Transverse colon (tissue), 4 donors: ENCODE measurements at regions not wholly inside any gene's neighbourhood (a gene's known extent, or its start where the extent isn't known, plus 50 kb on each side); places are given as distances from the start of the nearest gene placed in this dataset.

Experiments used
- DNase-seq: peaks from one replicate; pipeline ENCODE4 v3.0.0-alpha.2; 2019
- H3K27ac ChIP-seq, 4 donors: fragments of 200-600 bp; sonication (generic); 2 replicates each; pipeline ENCODE4 v1.5.1; 2016 to 2018; ENCODE audit warnings: inconsistent platforms in 4 of 4
- H3K27me3 ChIP-seq: fragments of 200-600 bp; sonication (generic); 2 replicates; pipeline ENCODE4 v1.5.1; 2017; ENCODE audit warnings: inconsistent platforms
- H3K36me3 ChIP-seq, 4 donors: fragments of 200-600 bp; sonication (generic); 2 replicates each; pipeline ENCODE4 v1.5.1; 2017 to 2019; ENCODE audit warnings: inconsistent platforms in 4 of 4
- H3K4me1 ChIP-seq, 4 donors: fragments of 200-600 bp; sonication (generic); 2 replicates each; pipeline ENCODE4 v1.5.1; 2017 to 2020; ENCODE audit warnings: inconsistent platforms in 4 of 4
- H3K4me3 ChIP-seq, 4 donors: fragments of 200-600 bp; sonication (generic); 1 replicate in 1 of 4; 2 replicates in 3 of 4; pipeline versions ENCODE4 v1.5.1 to v1.6.1; 2017 to 2019; ENCODE audit warnings: inconsistent platforms in 4 of 4
- H3K9me3 ChIP-seq, 2 donors: fragments of 200-600 bp; sonication (generic); 2 replicates each; pipeline ENCODE4 v1.5.1; 2017 to 2019; ENCODE audit warnings: inconsistent platforms in 2 of 2
- EP300 ChIP-seq: sonication (generic); formaldehyde crosslinking; IDR thresholded peaks from one replicate; pipeline ENCODE4 v1.6.1; 2017; ENCODE audit warnings: antibody characterized with exemption, low read depth
- POLR2A ChIP-seq: fragments of 450-650 bp; IDR thresholded peaks from one replicate; pipeline ENCODE4 v1.6.1; 2016; ENCODE audit warnings: antibody characterized with exemption, mild to moderate bottlenecking, moderate library complexity
- POLR2AphosphoS5 ChIP-seq, 3 donors: sonication (generic); formaldehyde crosslinking; IDR thresholded peaks; one replicate each; pipeline ENCODE4 v1.6.1; 2016; ENCODE audit warnings: antibody characterized with exemption in 3 of 3
- WGBS, 2 donors: methylation state at CpG; one replicate each; pipeline ENCODE4 v1.1.5; 2018; ENCODE audit warnings: low coverage in 1 of 2; 5-methylcytosine and 5-hydroxymethylcytosine counted together
- in situ Hi-C, 4 donors: fragments of 200-750 bp; cut with MboI; loops; one replicate each; pipeline versions ENCODE4 v1.15.0 to v1.15.1; 2017; ENCODE audit warnings: low sequenced_read_pairs in 3 of 4, low pct_ligation_motif_present in 1 of 4, low pct_unique_long_range_greater_than_20kb in 1 of 4
- intact Hi-C: fragments of 100-400 bp; cut with DNase I; formaldehyde crosslinking; loops from one replicate; pipeline ENCODE4 v1.15.1; 2023; ENCODE audit warnings: low total_unique reads
- TF ChIP-seq, protein P1 (sequence below), 5 experiments: fragments of 200-600 bp in 3 of 5; fragments of 450-650 bp in 2 of 5; sonication (generic) in 3 of 5; IDR thresholded peaks; 1 replicate in 2 of 5; 2 replicates in 3 of 5; pipeline ENCODE4 v1.5.1; 2016 to 2017; ENCODE audit warnings: antibody characterized with exemption in 5 of 5, inconsistent platforms in 3 of 5, mild to moderate bottlenecking in 2 of 5, moderate library complexity in 1 of 5

DNA sequence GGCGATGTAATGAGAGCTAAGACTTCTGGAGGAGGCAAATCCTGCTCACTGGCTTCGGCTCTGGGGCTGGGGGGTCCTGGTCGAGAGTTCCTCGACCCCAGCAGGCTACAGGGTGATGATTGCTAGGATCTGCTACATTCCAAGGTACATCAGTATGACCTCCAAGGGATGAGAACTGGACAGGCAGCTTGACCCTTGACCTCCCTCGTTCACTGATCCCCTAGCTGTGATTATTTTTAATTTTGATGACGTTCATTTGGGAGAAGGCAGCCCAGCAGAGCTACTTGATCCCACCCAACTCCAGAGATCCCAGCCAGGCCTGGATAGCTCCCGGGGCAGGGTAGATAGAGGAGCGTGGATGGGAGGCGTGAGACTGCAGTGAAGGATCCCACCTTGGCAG is 242.3 kb downstream of the MAF start:
- Histone ChIP-seq H3K27me3 (no peaks in the 10 kb centered on the region), H3K4me3 (no peak overlapping the region), H3K36me3 (no peaks in the 10 kb centered on the region), H3K27ac (no peak overlapping the region), H3K4me1 (no peaks in the 10 kb centered on the region), H3K9me3 (no peaks in the 10 kb centered on the region)
- DNase-seq, result no peak
- in situ Hi-C loops (no loop called here), intact Hi-C loops (no loop called here)
- TF ChIP-seq POLR2A, result no peak
- TF ChIP-seq, protein P1, sequence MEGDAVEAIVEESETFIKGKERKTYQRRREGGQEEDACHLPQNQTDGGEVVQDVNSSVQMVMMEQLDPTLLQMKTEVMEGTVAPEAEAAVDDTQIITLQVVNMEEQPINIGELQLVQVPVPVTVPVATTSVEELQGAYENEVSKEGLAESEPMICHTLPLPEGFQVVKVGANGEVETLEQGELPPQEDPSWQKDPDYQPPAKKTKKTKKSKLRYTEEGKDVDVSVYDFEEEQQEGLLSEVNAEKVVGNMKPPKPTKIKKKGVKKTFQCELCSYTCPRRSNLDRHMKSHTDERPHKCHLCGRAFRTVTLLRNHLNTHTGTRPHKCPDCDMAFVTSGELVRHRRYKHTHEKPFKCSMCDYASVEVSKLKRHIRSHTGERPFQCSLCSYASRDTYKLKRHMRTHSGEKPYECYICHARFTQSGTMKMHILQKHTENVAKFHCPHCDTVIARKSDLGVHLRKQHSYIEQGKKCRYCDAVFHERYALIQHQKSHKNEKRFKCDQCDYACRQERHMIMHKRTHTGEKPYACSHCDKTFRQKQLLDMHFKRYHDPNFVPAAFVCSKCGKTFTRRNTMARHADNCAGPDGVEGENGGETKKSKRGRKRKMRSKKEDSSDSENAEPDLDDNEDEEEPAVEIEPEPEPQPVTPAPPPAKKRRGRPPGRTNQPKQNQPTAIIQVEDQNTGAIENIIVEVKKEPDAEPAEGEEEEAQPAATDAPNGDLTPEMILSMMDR (IDR thresholded peaks at IDR 0.05), result no peak
- no peak for TF ChIP-seq EP300
- TF ChIP-seq POLR2AphosphoS5 (IDR thresholded peaks at IDR 0.05), result no peak
- WGBS, 2 donors, result 86% methylated on average over 9 of the region's 9 CpGs; no CpG with 5 or more reads in 1 of the 2 donors

DNA sequence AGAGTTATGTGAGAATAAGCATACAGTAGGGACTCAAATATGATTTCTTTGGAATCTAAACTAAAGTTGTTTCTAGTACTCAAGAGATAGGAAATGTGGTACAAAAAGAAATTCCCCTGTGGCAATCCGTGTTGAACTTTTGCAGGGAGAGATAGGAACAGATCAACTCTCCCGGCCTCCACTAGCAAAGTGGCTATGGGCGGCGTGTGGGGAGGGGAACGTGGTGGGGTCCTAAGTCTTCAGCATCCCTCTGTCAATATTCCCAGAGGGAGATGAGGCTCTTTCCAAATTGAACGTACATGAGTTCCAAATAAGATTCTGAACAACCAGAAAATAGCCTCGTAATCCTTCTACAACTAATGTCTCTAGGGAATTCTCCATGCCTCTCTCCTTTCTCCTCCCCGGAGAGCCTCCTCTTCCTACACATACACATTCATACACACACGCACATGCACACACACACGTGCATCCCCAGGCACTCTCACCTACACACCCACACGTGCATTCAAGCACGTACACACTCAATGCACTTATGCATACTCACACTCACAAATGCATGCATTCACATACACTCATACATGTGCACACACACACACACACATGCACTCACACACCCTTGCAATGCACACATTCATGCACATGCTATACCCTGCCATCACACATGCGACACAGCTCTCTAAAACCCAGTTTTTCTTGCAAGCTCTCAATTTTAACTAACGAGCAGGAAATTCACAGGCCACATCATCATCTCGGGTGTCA is 244.8 kb downstream of the MAF start:
- intact Hi-C loops, result no loop called here
- 81 to 87% methylated on average over 11 to 15 of the region's 15 CpGs for WGBS, 2 donors
- Histone ChIP-seq H3K4me1 (no peaks in the 10 kb centered on the region), H3K4me3 (no peak overlapping the region), H3K27ac (no peak overlapping the region), H3K9me3 (no peaks in the 10 kb centered on the region), H3K36me3 (no peaks in the 10 kb centered on the region), H3K27me3 (no peaks in the 10 kb centered on the region)
- no peak for DNase-seq
- TF ChIP-seq POLR2A, result no peak
- no peak for TF ChIP-seq EP300
- TF ChIP-seq POLR2AphosphoS5 (IDR thresholded peaks at IDR 0.05), result no peak
- TF ChIP-seq, protein P1 (IDR thresholded peaks at IDR 0.05), result no peak
- in situ Hi-C loops, result no loop called here

DNA sequence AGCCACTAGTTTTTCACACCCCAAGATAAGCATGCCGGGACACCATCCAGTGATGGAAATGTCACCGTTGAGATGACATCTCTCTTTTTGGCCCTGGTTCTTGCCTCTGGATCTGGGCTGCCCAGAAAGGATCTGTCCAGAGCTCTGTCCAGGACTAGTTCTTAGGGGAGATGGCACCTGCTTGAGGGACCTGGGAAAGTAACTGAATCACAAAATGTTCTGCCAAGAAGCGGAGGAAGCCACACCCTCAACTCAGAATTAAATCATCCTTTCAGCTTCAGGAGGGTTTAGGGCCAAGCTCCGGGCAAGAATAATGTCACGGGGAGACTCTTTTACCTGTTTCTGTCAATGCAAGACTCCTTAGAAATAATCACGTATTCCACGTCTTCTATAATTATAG is 248.6 kb downstream of the MAF start:
- DNase-seq, result no peak
- no peaks in the 10 kb centered on the region for H3K36me3 ChIP-seq
- in situ Hi-C loops (no loop called here), intact Hi-C loops (no loop called here)
- TF ChIP-seq EP300 (no peak), POLR2AphosphoS5 (IDR thresholded peaks at IDR 0.05) (no peak), POLR2A (no peak)
- TF ChIP-seq, protein P1 (IDR thresholded peaks at IDR 0.05), result no peak
- H3K4me1 ChIP-seq, result no peaks in the 10 kb centered on the region
- no peak overlapping the region for H3K27ac ChIP-seq
- H3K4me3 ChIP-seq, result no peak overlapping the region
- no peaks in the 10 kb centered on the region for H3K9me3 ChIP-seq
- WGBS, 2 donors, result 90% methylated on average over 7 of the region's 7 CpGs; no CpG with 5 or more reads in 1 of the 2 donors
- no peaks in the 10 kb centered on the region for H3K27me3 ChIP-seq

DNA sequence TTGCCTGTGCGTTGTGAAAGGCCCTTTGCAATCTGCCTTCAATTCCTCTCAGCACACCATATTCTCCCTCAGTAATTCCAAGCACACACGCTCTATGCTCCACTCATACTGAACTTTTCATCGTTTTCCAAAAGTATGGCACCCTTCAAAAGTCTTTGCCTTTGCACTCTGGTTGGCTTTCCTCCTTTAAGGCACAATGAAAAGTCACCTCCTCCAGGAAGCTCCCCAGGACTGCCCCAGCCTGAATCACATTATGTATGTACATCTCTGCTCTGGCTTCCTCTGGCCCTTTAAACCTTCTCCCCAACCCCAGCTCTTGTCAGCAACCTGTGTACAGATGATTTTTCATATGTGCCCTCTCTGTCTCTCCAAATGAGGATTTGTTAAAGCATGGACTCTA is 250.7 kb downstream of the MAF start:
- TF ChIP-seq POLR2AphosphoS5 (IDR thresholded peaks at IDR 0.05) (no peak), EP300 (no peak), POLR2A (no peak)
- TF ChIP-seq, protein P1 (IDR thresholded peaks at IDR 0.05), result no peak
- H3K36me3 ChIP-seq, result no peaks in the 10 kb centered on the region
- no peak for DNase-seq
- no peaks in the 10 kb centered on the region for H3K9me3 ChIP-seq
- no peak overlapping the region for H3K27ac ChIP-seq
- intact Hi-C loops (no loop called here), in situ Hi-C loops (no loop called here)
- H3K27me3 ChIP-seq, result no peaks in the 10 kb centered on the region
- WGBS, 2 donors, result 87 to 93% methylated on average over 3 of the region's 3 CpGs
- H3K4me3 ChIP-seq, result no peak overlapping the region
- no peaks in the 10 kb centered on the region for H3K4me1 ChIP-seq
